ENCODE measurements at regions not wholly inside any gene's neighbourhood (a gene's known extent, or its start where the extent isn't known, plus 50 kb on each side); places are given as distances from the start of the nearest gene placed in this dataset.

DNA sequence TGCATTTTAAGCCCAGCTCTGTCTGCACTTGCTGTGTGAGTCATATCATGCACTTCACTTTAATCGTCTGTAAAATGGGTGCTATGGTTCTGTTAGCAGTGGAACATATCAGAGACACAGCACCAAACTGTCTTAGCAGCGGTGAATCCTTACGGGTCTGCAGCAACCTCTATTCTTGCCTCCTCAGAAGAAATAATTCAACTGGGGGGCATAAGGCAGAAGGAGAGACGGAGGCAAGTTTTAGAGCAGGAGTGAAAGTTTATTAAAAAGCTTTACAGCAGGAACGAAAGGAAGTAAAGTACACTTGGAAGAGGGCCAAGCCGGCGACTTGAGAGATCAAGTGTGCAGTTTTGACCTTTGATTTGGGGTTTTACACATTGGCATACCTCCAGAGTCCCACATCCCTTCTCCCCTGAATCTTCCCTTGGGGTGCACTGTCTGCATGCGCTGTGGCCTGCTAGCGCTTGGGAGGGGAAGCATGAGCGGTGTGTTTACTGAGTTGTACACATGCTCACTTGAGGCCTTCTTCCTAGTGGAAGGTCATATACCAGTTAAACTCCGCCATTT lies 109.8 kb downstream of the DDX1 start:
- no peak for DNase-seq (ENCODE audit: extremely low read depth, low read depth, low spot score)

DNA sequence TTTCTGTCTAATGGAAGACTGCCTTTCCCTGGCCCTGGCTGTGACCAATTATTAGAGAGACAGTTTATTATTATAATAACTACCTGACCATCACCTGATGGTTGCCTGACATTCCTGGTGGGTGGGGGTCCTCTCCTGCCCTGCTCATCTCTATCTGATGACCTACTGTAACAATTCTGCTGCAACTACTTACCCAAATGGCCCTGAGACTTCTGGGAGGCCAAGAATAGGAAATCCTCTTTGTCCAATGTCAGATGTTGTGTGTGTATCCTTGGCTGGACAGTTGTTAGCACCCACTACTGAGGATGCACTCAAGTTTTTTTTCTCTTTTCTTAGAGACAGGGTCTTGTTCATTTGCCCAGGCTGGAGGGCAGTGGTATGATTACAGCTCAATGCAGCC lies 110.3 kb downstream of the DDX1 start:
- no peak for DNase-seq (ENCODE audit: extremely low read depth, low read depth, low spot score)

DNA sequence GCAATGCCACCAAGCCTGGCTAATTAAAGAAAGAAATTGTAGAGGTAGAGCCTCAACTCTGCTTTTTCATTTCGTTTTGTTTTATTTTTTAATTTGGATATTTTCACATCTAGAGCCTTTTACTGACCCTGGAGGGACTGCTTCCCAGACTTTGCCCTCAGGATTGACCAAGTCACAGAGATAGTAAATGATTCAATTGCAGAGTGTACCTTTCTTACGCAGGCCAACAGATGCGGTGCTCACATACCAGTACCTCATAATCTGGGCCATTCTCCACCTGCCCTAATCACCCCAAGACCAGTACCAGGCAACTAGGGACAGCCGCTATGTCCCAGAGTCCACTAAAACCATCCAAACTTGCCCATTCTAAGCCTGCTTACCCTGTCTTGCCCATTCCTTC lies 110.8 kb downstream of the DDX1 start:
- no peak for DNase-seq (ENCODE audit: extremely low read depth, low read depth, low spot score)

DNA sequence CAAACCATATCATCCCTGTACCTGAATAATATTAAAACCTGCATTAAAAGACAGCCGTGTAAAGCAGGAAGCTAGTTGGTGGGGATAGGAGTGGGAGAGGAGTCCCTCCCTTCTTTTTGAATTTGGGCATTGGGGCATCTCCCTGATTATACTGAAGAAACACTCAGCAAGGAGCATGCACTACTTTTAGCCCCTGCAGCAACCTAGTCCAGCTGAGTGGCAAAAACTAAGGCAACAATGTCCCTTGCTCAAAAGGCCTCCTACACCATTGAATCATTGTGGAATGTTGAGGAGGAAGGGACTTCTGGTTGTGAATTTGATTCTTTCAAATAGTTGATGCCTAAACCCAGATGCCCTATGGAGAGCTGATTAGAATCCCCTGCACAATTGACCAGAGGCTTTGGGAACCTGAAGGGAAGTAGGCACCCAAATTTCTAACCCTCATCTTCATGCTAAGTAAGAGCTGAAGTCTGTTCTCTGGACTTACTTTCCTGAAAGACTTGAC lies 111.7 kb downstream of the DDX1 start:
- no peak for DNase-seq (ENCODE audit: extremely low read depth, low read depth, low spot score)

DNA sequence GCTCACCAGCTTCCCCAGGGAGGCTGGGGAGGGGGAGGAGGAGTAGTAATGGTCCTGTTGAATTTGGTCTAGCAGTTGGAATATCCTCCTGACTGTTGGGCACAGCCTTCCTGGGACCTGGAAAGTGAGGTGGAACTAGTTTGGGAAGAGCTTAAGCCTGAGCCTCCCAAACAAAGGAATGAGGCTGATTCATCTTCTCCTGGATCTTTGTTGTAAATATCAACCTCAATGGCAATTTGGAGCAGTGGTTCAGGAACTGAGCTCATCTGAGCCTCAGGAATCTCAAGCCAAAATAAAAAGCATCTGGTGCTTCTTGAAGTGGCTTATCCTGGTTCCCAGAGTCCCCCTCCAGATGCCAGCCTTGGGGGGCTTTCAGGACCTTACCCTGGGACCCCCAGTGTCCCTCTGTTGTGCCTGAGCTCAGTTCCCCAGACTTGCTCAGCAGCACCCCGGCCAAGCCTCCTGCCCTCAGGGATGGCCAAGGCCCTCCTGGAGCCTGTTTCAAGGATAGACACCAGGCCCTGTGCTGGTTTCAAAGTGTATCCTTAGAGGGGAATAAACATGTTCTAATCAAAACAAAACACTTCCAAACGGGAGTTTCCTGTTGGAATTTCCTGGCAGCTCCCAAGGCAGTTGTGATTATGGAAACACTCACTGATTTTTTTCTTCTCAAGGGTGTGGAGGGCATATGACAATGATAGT lies 112.6 kb downstream of the DDX1 start:
- no peak for DNase-seq (ENCODE audit: extremely low read depth, low read depth, low spot score)

DNA sequence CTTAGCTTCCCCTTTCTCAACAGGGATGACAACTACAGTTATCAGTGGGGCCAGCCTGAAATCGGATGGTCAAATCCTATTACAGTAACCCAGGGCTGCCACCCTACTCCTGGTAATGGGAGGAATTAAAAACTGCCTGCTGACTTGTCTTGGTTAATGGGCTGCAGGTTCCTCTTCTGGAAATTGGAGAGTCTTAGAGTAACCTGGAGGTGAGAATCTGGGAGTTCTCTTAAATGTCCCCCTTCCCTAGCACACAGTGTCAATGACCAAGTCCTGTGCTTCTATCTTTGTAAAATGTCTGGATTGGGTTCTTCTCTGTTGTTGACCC lies 113.1 kb downstream of the DDX1 start:
- no peak for DNase-seq (ENCODE audit: extremely low read depth, low read depth, low spot score)

DNA sequence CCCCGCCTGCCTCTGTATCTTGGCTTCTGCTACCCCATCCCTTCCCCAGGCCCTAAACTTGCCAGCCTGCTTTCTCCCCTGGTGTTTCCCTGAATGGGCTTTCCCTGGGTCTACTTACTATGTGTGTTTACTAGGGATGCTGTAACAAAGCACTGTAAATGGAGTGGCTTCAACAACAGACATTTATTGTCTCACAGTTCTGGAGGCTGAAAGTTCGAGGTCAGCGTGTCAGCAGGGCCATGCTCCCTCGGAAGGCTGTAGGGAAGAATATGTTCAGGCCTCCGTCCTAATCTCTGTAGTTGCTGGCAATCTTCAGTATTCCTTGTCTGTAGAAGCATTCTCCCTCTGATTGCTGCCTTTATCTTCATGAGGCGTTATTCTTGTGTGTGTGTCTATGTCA lies 113.6 kb downstream of the DDX1 start:
- DNase-seq (ENCODE audit: extremely low read depth, low read depth, low spot score): no peak

DNA sequence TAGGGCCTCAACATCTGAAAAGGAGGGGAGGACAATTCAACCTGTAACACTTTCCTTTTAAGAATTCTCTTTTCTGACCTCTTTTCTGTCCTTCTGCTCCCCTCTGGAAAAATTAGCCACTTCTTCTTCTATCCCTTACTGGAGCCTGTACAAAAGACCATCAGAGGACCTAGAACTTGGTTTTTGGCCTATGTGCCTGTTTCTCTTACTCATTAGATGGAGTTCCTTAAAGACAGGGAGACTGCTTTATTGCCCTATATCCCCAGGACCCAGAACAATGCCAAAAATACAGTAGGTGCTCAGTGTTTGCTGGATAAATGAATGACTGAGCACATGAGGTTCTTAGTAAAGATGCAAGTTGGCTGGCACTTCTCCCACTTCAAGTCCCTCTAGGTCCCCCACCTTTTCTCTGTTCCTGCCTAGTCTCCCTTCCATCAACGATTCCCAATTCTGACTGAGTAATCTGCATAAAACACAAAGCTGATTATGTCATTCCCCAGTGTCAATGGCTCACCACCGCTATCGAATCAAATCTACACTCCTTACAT lies 114.2 kb downstream of the DDX1 start:
- DNase-seq (ENCODE audit: extremely low read depth, low read depth, low spot score): no peak

DNA sequence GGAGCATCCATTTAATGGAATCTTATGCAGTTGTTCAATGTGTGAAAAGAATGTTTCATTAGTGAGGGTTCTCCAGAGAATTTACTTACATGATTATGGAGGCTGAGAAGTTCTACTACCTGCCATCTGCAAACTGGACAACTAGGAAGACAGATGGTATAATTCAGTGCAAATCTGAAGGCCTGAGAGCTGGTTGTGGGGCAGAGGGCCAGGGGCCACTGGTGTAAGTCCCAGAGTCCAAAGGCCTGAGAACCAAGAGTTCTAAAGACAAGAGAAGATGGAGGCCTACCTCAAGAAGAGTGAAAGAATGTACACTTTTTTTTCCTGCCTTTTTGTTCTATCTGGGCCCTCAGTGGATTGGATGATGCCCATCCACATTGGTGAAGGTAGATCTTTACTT lies 114.8 kb downstream of the DDX1 start:
- no peak for DNase-seq (ENCODE audit: extremely low read depth, low read depth, low spot score)

DNA sequence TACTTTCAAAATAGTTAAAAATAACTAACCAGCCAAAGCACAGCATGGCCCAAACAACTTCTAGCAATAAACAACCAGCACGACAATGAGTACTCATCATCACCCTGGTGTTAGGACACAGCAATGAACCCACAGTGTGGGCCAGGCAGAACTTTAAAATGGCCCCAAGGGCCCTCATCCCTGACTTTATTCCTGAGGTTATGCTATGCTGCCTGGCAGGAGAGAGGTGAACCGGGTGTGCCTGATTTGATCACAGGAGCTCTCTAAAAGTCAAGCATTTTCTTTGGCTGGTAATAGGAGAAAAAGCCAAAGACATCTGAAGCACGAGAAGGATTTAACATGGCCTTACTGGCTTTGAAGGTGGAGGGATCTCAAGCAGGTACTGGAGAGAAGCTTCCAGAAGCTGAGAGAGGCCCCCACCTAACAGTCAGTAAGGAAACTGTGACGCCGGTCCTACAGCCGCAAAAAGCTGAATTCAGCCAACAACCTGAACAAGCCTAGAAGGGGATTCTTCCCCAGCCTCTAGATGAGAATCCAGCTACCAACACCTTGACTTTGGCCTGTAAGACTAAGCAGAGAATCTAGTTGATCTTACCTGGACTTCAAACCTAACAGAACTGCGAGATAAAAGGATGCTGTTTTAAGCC lies 115.4 kb downstream of the DDX1 start:
- DNase-seq (ENCODE audit: extremely low read depth, low read depth, low spot score): no peak

DNA sequence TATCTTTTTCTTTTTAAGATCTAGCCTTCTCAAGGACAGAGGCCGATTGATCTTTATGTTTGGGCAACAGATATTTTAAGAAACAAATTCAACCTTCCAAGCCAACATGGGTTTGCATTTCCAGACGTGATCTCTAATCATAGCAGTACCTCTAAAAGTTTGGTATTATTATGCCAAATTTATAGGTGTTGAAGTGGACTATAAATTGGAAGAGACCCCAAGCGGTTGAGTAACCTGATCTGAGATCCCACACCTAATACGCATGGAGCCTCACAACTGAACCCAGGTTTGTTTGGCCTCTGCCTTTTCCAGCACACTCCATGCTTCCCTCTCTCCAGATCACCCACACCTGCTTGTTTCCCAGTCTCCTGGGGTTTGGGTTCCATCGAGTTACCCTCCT lies 116.5 kb downstream of the DDX1 start:
- DNase-seq (ENCODE audit: extremely low read depth, low read depth, low spot score): no peak

DNA sequence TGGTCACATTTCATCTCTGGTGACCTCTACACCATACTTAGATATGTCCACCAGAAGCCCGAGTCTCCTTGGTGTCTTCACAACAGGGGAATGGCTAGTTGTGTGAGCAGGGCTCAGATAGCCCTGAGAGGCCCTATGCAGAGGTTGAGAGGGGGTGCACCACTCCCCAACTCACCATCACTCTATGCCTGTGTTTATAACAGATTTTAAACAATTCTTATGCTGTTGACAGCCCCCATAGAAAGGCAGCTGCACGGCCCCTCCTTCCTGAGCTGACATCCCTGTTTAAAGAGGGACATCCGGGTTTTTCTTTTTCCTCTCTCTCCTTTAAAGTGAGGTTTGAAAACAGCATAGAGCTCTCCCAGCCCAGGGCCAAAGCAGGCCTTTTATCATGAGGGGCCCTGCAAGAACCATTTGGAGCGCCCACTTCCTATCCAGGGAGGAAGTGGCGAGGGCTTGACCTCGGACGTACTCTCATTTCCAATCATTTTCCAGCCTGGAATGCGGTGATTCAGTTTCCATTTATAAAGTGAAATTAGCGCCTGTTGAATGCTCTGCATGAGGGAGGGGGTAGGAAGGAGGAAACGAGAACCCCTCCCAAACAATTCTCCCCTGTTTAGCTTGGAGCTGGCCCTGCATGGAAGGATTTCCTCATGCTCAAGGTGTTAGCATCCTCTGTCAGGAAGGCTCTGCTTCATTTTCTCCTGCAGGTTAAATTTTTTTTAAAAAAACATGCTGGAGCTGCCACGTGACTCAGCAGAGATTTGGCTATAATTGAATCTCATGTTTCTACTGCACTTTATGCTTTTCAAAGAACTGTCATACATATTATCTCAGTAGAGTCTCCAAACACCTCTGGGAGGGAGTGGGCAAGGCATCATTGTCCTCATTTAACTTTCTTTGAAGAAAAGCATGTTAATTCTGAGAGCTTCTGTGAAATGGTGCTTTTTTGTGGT lies 117.5 kb downstream of the DDX1 start:
- no peak for DNase-seq (ENCODE audit: extremely low read depth, low read depth, low spot score)

DNA sequence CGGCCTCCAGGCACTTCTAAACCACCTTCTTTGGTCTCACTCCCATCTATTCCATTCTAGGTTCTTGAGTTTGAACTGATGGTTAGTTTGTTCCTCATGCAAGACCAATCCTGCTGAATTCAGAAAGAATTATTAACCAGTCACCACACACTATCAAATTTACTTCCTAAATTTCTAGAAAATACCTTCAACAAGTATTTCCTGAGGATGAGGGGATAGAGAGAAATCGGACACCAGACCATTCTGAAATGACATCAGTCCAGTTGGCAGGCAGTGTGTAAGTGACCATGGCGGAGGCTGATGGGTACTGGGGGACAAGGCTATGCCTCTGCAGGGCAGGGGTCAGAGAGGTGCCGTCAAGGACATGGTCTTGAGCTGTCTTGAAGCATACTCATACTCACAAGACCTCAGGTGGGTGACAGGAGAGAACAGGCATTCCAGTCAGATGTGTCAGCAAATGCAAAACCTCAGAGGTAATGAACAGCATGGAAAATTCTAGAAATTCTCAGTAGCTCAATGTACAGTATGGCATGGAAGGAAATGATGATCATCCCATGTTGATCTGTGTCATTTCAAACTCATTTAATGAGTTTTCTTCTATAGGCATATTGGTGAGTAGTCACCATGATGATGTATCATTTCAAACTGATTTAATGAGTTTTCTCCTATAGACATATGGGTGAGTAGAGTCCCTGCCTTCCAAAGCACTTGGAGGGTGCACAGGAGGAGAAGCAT lies 119.6 kb downstream of the DDX1 start:
- no peak for DNase-seq (ENCODE audit: extremely low read depth, low read depth, low spot score)

DNA sequence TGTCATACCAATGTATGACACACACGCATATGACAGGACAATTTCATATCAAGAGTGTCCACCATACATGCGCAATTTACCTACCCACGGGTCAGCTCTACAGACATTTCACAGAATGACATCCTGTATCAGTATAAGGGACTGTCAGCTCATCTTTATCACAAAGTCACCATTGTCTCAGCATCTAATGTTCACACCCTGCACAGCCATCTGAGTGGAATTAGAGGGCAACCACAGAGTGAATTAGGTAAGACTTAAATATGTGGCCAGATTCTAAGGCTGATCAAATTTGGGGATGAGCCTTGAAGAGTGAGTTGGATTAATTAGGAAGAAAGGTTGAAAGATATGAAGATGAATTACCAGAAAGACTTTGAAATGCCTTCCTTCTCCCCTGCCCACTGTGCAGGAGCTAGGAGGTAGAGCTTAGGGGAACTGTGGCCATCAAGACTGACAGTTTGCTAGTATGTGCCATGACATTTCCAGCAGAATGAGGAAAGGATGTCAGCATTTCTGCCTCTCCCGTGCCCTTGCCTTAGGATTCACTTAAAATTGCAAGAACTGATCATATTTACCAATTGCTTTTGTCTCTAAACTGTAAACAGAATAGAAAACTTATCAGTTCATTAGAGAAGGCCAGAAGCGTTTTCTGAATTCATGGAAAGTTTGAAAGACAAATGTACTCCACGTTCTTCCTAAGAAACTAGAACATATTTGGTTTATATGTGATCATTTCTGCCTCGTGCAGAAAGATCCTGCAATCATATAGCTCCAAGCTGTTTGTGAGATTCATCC lies 121.1 kb downstream of the DDX1 start:
- no peak for DNase-seq (ENCODE audit: extremely low read depth, low read depth, low spot score)

DNA sequence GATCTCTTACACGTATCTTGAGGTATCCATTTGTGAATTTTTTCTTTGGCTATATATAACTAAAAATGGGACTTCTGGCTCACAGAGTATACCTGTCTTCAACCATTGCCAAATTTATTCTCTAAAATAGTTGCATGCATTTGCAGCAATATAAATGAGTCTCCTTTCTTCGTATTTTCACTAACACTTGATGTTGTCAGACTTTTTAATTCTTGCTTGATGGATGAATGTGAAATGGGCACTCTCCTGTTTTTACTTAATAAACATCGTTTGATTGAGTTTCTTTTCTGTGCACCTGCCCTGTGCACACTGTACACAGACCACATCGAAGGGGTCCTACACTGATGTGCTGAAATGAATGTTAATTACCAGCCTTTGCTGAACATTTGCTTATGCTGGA lies 121.8 kb downstream of the DDX1 start:
- no peak for DNase-seq (ENCODE audit: extremely low read depth, low read depth, low spot score)

DNA sequence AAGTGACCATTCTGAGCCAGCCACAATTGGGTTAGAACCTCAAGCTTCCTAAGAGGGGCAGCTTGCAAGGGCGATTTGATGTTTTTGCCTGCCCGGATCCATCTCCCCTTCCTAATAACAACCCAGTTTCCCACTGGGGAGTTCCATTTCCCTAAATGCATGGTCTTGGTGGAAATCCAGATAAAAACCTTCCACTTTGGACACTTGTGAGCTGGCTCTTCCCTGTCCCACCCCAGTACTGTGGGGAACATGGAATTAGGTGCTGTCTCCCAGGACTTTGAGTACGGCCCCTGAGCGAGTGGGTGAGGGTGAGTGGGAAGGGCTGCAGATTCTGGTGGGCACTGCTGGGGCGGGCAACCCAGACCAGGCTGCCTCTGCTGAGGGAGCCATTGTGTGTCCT lies 122.3 kb downstream of the DDX1 start:
- no peak for DNase-seq (ENCODE audit: extremely low read depth, low read depth, low spot score)

DNA sequence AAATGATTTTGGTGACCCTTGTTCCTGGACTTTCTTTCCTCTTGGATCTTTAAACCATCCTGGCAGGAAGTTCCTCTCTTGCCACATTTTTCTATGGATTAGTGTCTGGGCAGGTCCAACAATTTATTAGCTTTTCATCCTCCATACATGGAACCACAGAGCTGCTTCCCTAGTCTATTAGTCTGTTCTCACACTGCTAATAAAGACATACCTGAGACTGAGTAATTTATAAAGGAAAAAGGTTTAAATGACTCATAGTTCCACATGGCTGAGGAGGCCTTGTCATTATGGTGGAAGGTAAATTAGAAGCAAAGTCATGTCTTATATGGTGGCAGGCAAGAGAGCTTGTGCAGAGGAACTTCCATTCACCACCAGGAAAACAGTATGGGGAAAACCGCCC lies 122.9 kb downstream of the DDX1 start:
- no peak for DNase-seq (ENCODE audit: extremely low read depth, low read depth, low spot score)

DNA sequence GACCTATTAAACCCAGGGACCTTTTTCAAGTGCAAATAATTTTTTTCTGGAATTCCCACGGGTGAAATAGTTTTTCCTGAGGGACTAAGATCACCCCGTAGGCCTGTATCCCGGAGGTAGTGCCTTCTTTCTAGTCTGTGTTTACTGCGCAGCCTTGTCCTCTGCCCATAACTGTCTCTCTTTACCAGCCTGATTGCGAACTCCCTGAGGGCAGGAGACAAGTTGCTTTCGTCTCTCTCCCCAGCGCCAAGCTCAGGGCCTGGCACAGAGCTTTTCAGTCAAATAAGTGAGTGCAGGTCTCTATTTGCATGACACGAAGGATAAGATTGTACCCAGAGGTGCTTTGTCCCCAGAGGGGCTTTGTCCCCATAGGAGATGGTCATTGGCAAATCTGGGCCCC lies 123.9 kb downstream of the DDX1 start:
- DNase-seq (ENCODE audit: extremely low read depth, low read depth, low spot score): no peak

DNA sequence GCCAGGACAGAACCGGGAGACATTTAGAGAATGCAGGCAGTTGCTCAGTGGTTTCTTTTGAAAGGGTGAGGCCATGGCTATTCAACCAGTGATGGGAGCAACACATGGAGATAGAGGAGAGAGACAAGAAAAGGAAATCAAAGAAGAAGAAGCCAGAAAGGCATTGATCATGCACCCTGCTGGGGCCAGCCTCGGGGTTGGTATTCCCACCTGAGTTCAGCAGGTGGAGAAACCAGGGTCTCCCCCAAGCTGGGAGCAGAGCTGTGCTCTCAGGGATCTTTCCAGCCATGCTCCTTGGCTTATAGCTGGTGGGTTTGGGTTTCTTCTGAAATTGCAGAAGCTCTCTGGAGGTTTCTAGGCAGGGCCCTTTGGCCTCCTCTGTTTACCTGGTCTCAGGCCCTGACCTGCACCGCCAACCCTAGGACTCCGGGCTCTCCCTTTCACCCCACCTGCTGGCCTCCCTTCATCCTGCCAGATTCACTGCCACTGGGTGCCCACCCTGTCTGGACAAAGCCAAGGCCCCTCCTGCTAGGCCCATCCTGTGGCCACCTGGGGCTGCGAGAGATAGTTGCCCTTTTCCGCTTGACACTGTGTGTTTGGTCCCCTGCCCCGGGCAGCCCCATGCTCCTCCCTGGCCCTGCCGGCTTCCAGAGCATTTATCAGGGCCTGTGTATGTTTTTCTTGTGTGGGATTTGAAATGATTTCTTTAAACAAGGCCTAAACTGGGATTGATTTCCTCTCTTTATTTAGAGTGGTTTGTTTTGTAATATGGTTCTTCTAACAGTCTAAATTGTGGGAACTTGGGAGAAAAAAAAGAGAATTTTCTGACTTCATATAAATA lies 126.7 kb downstream of the DDX1 start:
- DNase-seq (ENCODE audit: extremely low read depth, low read depth, low spot score): no peak
